HG03558 (cell line): ENCODE measurements at regions not wholly inside any gene's neighbourhood (a gene's known extent, or its start where the extent isn't known, plus 50 kb on each side); places are given as distances from the start of the nearest gene placed in this dataset.
"Not testable (repeated sequence)": the region's sequence is repeated elsewhere in the genome, so short reads cannot be mapped to it uniquely, and the experiment has no call there.

ENCODE experiments used
- ATAC-seq: cut with Tn5 transposase; IDR thresholded peaks from one replicate; pipeline ENCODE4 v1.9.1; 2021; ENCODE audit warnings: moderate number of reproducible peaks; ENCODE audit not compliant: unreplicated experiment; ENCODE audit errors: extremely low read depth

DNA sequence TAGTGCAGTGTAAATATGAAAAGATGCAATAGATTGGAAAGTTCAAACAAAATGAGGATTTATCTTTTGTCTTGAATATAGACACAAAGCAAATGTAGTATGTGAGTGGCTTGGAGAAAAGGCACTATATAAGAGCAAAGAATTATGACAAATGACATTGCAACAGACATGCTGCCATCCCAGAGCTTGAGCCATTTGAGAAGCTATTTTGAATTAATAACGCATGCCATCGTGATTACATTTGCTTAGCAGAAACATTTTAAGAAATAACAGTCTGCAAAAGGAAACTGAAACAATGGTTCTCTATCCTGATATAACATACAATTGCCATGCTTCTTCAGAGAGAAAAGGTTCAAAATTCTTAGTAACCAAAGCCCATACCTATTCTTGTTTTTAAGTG lies 677.1 kb downstream of the ZEB2 start:
- ATAC-seq, result no peak

DNA sequence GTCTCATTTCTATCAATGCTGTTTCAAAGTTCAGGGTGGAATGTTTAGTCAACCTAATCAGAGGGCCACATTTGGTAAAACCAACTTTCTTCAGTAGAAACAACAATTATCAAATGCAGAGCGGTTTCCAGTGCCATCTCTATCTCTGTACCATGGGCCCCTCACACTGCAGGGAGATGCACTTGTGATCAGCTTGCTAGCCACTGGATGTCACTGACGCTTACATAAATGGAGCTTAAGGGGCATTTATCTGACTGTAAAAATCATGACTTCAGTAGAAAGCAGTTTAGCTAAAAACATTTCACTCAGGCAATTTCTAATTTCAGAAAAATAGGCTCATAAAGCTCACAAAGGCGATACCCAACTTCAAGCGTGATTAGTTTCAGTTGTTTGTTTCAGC lies 678.0 kb downstream of the ZEB2 start:
- ATAC-seq, result no peak

DNA sequence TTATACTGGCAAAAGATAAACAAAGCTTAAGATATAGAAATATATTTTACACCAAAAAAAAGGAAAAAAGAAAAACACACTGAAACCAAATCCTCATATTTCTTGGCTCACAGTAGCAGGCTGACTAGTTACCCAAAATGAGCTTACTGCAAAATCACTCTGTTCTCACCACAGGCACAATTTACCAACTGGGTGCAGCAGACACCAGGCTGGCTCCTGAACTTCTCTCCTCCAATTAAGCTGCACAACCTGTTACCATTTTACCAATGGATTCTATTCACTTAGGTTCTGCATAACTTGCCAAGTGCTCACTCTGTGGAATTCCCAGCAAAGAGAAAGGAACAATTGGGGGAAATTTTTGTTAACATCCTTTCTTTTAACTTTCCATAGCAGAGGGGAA lies 679.3 kb downstream of the ZEB2 start:
- ATAC-seq, result no peak

DNA sequence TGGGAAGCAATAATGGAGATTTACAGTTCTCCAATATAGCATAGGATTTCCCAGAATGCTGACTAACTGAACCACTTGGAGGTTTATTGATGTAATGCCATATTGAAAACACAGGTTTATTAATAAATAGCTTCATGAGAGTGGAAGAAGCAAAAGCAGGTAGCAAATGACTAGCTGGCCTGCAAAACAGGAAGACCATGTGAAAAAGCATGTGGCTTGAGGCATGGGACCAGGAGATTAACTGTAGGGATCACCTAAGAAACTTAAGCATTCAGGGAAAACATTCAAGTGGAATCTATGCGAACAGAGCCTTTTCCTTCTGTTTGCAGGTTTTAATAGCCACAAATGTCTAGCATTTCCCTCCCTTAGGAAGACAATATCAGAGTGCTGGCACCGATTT lies 679.7 kb downstream of the ZEB2 start:
- no peak for ATAC-seq

DNA sequence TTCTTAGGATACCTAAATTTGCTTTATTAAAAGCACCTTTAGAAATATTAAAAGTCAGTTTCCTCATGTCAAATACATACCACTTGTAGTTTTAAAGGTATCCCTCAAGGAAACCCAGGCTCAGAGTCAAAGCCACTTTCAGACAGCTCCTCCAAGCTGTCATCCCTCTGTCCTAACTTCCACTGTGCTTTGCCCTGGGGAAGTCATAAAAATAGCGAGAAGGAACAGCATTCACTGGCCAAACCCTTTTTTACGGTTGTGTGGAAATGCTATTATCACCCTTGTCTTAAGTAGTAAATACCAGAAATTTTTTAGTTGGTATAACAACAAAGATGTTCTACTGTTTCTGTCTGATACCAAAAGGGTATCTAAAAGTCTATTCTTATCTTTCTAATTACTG lies 680.5 kb downstream of the ZEB2 start:
- no peak for ATAC-seq

DNA sequence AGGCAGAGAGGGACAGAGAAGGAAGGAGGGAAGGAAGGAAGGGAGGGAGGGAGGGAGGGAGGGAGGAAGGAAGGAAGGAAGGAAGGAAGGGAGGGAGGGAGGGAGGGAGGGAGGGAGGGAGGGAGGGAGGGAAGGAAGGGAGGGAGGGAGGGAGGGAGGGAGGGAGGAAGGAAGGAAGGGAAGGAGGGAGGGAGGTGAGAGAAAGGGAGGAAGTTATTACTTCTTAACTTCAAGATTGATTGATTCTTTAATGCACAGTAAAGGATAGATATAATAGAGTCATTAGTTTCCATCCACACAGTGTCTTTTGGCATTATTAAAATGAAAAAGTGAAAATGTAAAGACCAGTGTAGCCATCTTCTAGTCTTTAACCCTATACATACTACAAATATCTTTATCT lies 682.9 kb downstream of the ZEB2 start:
- ATAC-seq, result not testable (repeated sequence)

DNA sequence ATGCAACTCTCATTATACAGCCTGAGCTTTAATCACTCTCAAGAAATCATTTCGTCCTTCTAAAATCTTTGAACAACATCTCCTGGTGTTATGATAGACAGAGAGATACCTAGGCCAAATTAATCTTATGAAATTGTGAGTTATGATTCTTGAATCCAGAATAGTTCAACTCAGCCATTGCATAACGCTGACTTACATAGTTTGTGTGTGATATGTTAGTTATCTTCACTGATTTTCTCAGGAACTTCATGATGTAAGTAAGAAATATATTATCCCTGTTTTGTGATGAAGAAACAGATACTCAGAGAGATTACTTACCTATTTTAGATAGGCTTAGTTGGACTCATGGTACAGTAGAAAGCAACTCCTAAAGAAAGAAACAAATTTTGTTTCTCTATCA lies 684.4 kb downstream of the ZEB2 start:
- ATAC-seq, result no peak

DNA sequence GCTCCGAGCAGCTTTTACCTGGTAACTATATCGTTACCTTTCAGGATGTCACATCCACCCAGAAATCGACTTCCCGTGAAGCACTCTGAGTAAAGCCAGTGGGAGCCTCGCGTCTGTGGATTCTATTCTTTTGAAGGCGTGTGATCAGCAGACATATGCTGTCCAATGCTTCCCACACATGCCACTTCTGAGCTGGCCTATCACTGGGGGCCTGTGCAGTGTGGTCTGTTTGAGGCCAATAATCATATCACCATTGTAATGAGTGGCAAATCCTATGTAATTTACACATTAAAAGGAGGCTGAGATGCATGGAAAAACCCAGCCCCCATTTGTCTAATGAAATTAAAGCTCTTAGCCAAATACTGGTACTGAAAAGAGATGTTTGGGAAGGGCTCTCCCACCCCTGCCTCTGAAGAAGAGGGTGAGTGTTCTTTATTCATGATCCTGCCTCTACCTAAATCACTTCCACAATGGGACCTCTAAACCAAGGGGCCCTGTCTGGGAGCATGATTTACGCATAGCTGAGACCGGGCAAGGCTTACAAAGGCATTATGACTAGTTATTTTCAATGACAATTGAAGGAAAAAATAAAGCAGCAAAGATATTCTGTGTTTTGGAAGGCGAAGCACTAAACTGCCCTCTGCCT lies 686.8 kb downstream of the ZEB2 start:
- ATAC-seq, result no peak

DNA sequence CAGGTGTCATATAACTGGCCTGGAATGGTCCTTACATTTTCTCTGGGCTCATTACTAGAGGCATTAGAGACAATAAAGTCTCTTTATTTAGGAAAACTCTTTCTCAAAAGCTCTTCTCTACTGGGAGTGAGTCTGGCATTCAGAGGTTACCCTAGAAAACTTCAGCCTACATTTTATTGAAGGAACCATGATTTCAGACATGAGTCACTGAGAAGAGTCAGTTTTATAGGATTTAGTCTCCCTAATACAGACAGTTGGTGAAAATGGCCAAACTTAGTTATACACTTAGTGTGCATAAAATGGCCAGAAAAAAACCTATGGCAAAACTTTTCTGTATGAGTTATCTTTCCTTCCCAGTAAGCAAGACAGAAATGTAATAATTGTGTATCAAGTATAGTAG lies 689.4 kb downstream of the ZEB2 start:
- ATAC-seq, result no peak

DNA sequence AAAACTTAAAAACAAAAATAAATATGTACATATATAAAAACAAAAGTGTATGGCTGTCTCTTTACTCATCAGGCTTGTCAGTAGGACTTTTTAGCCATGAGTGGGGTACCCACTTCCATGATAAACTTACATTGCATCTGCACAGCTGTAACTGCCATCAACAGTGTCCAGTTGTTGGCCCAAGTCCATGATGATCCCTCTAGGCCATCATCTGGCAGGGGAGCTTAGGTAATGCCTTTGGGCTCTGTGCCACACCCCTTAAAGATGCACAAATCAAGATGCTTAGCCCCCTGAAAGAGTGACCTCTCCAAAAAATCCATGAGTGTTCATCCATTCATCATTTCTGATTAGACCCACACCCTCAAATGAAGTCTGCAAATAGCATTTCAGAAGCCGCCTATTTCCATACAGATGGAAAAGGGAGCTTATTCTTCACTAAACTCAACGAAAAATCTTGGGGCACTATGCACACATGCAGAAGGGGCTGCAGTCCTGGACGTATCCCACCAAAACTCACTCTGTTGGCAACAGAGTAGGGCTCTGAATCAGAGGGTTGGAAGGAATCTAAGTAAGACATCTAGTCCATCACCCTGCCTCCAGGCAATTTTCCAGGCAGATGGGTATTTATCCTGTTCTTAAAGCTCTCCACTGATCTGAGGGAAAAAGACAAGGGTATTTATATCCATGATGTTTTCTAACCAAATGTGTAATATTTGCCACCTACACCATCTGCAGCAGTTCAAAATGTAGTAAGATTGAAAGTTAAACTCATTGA lies 691.0 kb downstream of the ZEB2 start:
- no peak for ATAC-seq

DNA sequence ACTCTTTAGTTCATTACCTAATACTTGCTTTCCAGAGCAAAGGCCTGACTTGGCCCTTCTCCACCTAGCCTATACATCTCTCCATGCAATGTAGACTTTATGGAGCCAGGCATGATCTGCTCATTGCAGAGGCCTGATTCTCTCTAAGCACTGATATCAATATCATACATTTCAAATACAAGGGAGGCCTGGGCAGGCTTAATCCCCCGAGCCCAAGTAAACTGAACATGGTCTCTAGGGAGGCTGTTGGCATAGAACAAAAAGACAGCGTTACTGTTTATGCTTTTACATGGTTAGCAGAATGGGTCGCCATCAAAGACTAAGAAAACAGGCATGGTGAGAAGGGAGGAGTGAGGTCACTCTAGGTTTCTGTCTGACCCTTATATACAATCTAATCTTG lies 695.1 kb downstream of the ZEB2 start:
- ATAC-seq, result no peak

DNA sequence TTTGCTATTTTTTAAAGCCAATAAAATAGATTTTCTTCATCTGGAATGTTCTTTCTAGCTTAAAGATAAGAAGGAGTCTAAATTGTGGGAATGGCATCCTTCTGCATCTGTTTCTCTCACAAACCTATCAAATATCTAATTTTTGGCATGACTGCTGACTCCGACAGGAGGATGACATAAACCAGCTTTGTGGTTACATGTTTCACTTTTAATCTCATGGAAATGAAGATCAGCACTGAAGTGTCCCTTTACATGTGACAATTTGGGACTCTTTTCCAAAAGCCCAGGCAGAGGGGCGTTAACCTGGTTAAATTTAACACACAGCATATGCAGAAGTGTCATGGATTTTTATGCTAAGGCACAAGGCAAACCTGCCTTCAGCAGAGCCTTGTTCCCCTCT lies 694.7 kb downstream of the ARHGAP15 start:
- ATAC-seq, result no peak

DNA sequence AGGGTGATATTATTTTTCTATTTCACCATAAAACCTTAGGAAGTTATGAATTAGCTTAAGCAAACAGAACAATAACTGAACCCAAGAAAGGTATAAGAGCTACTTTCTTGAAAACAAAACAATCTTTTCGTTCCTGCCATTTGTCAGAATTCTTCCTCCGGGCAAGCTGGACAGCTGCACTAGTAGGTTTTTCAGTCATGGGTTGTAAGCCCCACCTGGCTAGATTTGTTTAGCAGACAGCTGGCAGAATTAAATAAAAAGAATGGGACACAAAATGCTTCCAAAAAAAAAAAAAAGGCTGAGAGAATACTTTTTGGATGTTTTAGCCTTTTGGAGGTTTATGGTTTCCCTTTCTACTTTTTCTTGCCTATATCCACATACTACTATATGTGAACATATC lies 694.1 kb downstream of the ARHGAP15 start:
- no peak for ATAC-seq

DNA sequence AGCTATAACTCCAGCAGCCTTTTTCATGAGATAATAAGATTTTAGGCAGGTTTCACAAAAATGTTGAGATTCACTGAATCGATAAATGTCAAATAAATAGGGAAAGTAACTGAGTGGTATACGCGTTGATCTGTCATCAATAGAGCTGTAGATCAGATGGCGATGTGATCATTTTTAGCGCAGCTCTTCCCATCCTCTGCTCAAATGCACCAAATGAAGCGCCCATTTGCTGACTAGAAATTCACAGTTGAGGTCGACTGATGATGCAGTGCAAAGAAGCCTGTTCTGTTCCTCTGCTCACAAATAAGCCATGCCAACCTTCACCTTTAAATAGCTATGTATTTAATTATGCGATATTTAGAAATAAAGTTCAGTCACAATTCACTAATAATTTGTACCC lies 693.5 kb downstream of the ARHGAP15 start:
- ATAC-seq, result no peak

DNA sequence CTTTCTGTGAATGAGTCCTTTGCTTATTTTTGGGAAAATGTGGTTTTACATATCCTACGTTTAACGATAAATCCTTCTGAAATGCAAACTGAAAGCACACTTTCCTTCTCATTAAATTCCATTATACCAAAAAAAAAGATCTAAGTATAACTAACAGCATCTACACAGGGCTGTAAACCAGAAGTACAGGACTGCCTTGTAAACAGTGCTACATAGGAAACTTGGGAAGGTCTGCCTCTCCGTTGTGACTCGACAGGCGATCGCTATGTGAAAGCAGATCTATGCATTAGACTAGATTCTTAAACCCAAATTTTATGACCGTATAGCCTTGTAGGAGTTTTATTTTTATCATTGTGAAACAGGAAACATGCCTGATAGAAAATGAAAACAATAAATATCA lies 690.5 kb downstream of the ARHGAP15 start:
- ATAC-seq, result no peak

DNA sequence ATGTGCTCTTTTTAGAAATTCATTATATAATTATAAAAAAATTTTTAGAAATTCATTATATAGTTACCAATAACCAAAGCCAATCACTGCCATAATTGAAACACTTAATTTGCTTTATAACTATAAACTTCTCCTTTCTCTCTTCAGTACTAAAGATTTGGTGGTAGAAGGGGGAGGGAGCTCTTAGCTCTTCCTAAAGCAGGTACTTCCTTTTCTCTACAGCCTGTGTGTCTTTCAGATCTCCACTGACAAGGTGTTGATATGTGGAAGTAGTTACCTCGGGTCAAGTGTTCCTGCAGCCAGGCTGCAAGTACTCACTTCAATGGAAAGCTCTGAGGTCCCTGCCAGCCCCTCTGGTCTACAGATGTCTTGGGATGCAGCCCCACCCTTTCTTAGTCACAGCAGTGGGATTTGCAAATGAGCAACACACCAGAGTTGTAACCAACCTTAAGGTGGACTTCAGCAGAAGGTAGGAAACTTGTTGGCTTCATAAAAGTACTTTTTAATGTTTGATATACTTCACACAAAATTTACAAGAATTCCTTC lies 690.0 kb downstream of the ARHGAP15 start:
- no peak for ATAC-seq
